HG02938 (cell line): ENCODE measurements at regions not wholly inside any gene's neighbourhood (a gene's known extent, or its start where the extent isn't known, plus 50 kb on each side); places are given as distances from the start of the nearest gene placed in this dataset.
"Not testable (repeated sequence)": the region's sequence is repeated elsewhere in the genome, so short reads cannot be mapped to it uniquely, and the experiment has no call there.

ENCODE experiments used
- ATAC-seq: cut with Tn5 transposase; IDR thresholded peaks from one replicate; pipeline ENCODE4 v1.9.1; 2021; ENCODE audit warnings: mild to moderate bottlenecking, moderate library complexity; ENCODE audit not compliant: unreplicated experiment

DNA sequence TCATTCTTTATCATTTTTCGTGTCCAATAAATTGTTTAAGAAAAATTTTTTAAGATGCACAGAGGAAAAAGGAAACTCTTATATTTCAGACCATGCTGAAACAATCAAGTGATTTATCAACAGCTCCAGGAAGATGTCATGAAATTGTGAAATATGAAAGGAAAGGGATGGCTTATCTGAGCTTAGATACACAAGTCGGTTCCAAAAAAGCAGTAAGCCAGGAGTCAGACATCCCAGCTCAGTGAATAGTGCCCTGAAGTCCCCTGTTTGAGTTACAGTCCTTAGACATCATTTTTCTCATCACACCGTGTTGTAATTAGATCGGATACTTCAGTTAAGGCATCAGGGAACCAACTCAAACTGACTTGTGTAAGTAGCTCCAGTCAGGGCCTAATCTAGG lies 91.0 kb upstream of the SSTR4 start:
- no peak for ATAC-seq

DNA sequence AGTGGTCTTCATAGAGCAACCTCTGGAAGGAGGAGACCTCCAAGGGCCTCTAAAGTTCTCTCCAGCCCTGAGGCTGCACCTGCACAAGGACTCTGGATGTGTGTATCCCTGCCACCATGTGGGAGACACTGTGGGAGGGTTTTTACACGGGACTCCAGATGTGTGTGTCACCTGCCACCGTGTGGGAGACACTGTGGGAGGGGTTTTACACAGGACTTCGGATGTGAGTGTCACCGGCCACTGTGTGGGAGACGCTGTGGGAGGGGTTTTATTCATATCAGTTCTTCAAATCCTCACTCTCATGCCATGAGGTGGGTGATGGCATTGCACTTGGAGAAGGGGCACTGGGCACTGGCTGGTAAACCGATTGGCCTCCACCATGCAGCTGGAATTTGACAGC lies 90.2 kb upstream of the SSTR4 start:
- ATAC-seq, result no peak

DNA sequence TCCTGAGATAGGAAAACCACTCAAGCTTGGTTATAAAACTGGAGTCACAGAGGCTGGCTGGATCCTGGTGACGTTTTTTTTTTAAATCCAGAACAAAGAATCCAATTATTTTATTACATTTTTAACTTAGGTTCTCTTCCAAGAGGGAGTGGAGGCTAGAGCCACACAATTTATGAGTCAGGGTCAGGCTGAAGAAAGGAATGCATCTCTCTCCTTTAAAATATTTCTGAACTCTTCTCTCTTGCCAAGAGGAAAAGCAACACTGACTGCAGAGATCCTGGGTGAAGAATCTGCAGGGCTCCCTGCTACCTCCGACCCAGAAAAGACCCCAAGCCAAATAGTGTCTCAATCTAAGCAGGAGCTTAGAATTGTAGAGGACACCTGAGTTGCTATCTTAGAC lies 88.5 kb upstream of the SSTR4 start:
- ATAC-seq, result no peak

DNA sequence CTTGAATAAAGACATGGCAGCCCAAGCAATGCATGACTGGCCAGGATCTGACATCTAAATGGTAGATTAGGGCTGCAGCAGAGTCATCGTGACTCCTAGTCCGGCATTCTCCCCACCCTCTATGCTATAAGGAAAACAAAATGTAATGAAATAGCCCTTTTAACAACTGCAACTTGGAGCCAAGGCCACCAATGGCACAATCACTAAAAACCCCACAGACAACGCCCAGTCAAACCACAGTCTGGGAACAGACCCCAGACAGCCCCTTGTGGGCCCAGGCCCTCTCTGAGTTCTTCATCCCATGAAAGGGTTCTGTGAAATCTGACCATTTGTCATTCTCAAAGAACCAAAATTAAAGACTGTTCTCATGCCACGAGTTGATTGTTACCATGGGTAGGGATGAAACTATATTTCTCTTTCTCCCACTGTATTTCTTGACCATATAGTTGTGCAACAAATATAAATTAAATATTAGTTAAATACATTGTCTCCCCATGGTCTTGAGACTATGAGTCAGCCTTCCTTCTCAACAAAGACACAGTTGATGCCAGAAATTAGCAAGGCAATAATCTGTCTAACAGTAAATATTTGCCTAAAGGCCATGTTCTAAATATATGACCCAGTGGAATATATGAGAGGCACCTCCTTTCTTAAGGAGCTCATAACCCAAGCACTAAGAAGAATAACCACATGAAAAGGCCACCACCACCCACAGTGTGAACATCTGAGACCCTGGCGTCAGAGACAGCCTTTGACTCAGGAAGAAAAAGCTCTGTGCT lies 85.6 kb upstream of the SSTR4 start:
- ATAC-seq, result no peak

DNA sequence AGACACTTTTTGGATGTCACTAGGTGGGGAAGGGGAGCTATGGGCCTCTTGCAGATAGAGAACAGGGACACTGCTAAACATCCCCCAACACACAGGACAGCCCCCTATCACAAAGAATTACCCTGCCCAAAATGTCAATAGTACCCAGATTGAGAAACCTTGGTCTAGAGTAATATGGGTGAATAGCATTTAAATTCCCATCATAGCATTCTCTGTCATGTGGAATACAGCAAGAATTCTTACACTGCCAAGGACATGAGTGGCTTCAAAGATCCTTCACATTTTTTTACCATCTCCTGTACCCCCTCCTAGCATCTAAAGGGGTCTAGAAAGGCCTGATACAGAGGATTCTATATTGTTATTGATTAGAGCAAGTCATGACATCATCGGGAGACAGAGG lies 83.1 kb upstream of the SSTR4 start:
- no peak for ATAC-seq

DNA sequence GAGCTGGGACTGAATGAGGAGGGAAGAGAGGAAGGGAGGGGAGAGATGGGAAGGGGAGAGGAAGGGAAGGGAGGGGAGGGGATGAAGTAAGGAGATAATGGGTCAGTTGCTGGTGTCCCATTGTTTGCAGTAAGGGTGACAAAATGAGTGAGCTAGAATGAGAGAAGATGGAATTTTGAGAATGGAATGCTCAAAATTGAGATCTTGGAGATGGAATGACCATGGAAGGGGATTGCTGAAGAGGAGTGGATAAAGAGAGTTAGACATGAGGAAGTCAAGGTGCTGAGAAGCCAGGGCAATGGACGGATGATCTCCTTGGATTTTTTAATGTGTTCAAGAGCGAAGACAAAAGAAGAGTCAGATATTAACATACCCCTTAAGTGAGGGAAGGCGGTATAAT lies 80.5 kb upstream of the SSTR4 start:
- ATAC-seq, result no peak

DNA sequence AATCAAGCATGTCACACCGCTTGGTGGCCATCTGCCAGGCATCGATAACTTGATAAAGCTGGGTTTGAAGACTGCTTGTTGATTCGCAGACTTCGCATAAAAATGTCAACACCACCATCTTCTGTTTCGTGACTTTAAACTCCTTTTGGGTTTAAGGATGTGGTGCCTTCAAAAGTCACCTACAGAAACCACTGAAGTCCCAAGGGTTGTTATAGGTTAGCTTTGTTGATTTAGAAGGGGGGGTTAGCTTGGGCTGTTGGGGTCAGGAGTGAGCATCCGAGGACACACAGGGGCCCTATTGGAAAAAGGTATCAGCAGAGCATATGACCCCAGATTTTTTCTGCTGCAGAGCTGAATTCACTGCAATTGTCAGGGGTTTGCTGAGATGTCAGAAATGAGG lies 76.7 kb upstream of the SSTR4 start:
- no peak for ATAC-seq

DNA sequence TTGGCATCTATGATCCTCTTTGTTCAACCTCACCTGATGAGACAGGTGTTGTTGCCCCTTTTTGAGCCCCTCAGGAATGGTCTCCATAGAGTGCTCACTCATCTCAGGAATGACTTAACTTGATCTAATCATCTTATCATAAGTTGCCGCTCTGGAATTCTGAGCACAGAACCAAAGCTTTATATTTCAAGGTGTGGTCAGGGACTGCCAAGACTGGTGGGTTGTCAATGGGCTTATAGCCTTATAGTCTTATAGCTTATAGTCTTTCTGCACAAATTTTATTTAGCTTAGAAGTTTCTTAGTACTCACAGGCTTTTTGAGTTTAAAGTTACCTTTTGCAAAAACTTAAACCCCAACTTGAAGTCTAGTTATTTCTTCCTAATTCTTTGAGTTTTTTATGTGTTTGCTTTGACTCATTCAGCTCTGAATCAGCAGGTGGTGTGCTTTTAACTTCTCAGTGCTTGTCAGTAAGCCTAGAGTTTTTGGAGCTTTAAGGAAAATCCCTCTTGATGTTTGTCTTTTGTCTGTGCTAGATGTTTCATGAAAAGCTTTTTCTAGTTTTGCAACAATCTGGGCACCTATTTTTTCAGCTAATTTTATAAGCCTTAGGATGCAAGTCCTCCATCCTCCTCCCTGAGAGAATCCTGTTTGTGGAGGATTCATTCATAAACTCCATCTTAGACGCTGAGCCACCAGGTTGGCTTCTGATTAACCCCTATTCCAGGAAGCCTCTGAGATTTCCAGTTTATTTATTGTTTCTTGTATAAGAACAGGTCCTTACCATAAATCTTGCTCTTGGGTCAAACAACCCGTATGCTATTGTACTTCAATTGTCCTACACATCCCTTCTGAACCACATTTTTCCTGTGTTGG lies 72.3 kb upstream of the SSTR4 start:
- ATAC-seq, result no peak

DNA sequence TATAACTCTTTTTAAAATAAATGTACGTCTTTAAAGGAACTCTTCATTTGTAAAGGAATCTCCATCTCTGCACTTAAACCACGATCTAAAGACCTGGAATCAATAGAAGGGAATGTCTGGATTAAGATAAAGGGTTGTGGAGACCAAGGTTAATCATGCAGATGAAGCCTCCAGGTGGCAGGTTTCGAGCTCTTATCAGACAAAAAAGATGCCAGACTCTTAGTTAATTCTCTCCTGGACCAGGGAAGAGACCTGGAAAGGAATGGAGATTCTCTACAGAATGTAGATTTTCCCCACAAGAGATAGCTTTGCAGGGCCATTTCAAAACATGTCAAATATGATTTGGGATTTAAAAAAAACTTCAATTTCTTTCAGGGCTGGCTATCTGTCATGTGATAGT lies 71.5 kb upstream of the SSTR4 start:
- ATAC-seq, result no peak

DNA sequence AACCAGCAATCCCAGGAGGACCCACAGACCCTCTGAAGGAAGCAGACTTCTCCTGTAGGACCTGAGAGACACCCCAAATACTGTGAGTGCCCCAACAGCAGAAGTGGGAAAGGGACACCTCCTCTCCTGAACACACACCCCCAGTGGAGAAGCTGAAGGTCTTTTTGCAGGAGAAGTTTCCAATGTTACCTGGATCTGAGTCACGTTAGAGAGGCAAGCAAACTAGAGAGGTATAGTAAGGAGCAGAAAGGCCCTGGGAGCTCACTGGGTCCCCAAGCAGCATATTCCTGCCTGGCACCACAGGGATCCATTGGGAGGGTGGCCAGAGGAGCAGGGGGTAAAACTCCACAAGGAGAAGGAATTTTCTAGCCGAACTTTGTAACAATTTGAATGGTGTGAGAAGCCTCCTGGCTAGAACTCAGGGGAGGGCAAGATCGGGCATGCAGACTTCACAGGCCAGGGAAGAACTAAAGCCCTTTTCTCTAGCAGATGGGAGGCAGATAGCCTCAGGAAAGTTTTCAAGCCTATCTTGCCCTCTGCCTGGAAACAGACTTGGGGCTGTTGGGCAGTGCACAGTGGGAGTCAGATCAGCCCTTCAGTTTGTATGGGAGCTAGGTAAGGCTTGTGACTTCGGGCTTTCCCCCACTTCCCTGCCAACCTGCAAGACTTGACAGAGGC lies 68.2 kb upstream of the SSTR4 start:
- no peak for ATAC-seq

DNA sequence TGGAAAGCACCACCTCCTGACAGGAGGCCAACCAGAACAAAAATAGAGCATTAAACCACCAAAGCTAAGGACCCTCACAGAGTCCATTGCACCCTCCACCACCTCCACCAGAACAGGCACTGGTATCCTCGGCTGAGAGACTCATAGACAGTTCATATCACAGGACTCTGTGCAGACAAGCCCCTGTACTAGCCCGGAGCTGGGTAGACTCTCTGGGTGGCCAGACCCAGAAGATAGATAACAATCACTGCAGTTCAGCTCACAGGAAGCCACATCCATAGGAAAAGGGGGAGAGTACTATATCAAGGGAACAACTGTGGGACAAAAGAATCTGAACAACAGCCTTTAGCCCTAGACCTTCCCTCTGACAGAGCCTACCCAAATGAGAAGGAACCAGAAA lies 67.4 kb upstream of the SSTR4 start:
- not testable (repeated sequence) for ATAC-seq

DNA sequence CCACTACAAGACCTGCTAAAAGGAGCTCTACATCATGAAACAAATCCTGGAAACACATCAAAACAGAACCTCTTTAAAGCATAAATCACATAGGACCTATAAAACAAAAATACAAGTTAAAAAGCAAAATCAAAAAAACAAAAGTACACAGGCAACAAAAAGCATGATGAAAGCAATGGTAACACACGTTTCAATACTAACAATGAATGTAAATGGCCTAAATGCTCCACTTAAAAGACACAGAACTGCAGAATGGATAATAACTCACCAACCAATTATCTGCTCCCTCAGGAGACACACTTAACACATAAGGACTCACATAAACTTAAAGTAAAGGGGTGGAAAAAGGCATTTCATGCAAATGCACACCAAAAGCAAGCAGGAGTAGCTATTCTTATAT lies 66.1 kb upstream of the SSTR4 start:
- not testable (repeated sequence) for ATAC-seq

DNA sequence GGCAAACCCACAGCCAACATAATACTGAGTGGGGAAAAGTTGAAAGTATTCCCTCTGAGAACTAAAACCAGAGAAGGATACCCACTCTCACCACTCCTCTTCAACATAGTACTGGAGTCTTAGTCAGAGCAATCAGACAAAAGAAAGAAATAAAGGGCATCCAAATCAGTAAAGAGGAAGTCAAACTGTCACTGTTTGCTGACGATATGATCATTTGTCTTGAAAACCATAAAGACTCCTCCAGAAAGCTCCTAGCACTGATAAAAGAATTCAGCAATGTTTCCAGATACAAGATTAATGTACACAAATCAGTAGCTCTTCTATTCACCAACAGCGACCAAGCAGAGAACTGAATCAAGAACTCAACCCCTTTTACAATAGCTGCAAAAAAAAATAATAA lies 64.0 kb upstream of the SSTR4 start:
- ATAC-seq, result not testable (repeated sequence)

DNA sequence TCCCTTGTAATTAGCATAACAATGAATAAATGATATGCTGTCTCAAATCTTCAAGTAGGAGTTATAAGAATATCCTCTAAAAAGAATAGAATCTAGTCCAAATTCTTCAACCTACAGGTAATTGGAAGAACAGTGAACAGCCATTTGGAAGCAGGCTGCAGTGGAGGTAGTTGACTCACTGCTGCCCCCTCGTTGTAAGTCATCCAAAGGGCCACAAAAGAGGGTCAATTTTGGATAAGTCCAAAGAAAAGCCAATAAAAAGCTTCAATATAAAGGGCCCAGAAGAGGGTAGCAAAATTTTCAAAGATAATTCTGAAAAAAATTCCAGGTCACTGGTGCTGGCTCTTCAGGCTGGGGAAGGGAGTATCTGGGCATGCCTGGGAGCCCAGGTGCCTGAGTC lies 60.8 kb upstream of the SSTR4 start:
- ATAC-seq, result no peak

DNA sequence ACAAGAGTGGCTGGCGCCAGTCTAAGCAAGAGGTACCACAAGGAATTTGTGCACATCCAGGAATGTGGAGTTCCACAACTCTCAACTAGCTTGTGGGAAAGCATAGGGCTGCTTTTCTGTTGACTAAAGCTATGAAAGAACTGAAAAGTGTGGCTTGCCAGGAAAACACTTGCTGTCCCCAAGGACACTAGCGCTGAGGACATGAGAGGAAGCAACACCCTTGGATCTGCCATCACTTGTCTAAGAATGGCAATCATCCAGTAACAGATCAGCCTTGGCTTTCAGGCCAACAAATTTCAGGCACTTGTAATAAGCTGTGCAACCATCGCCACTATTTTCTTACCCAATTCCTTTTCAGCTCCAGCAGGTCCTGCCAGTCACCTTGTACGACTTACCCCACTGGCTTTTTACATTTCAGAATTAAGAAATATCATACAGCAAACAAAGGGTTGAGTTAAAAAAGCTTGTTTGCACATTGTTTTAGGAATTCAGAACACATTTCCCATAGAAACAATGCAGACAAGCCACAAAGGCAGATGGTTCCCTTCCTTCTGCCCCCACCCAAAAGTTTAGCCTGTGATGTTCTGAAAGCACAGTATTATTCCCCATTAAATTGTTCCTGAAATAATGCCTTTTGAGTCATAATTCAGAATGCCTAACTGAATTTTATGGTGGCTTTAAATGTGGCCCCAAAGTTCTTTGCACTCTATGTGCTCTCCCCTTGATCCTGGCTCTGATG lies 57.9 kb upstream of the SSTR4 start:
- no peak for ATAC-seq

DNA sequence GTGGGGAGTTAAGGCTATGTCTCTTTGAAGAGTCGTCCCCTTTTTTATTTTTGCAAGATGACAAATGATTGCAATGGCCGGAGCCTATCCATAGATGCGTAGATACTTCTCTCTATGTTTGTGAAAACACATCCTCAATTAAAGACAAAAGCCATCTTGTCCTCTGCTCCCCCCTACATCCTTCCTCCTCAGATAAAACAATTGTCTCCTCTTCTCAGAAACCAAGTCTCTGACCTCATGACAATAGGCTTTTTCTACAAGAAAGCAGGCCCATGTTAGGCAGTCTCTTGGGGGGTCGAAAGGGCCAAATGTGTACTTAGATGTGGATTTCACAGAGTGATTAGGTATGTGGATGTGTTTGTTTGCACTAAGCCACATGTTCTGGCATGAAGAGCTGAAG lies 51.1 kb upstream of the SSTR4 start:
- ATAC-seq, result no peak

DNA sequence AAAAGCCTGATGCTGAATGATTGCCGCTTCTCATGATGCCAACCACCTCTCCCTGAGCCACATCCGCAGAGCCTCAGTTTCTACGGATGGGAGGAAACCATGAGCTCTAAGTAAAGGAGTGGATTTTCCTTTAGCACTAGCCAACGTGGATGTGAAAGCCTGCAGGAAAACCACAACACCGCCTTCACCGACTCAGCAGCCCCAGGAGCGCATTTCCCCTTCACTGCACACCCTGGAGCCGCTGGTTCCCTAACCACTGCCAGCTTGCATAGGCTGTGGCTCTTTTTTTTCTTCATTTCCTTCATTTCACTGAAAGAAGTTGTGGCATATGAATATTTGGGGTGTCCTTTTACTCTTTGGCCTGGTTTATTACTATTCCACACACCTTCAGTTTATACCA lies 50.5 kb upstream of the SSTR4 start:
- ATAC-seq, result no peak

DNA sequence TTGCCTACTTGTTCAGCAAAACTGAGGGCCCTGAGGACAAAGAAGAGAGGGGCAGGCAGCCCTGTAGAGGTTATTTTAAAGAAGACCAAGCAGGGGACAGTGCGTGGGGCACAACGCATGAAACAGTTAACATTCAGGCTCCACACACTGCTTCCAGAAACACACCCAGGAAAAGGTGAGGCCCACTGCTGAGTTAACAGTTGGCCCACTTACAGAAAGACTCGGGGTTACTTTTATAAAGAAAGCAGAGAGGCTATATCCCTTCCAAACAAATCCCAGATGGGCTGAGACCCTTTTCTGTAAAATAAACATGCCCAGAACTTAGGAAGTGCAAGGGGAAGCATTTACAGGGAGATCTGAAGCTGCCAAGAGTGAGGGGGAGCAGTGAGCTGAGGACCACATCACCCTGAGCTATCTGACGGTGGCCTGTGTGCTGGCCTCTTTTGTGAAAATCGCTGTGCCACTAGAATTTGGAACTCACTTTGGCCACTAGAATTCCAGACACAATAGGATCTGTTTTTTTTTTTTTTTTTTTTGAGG lies 49.8 kb upstream of the SSTR4 start:
- ATAC-seq, result no peak
